KMS-11 (cell line): ENCODE measurements at regions not wholly inside any gene's neighbourhood (a gene's known extent, or its start where the extent isn't known, plus 50 kb on each side); places are given as distances from the start of the nearest gene placed in this dataset.

Experiments
- H2AFZ ChIP-seq: fragments of 200-600 bp; sonication (generic); 2 replicates; pipeline ENCODE4 v1.6.1; 2016; ENCODE audit warnings: antibody characterized with exemption, mixed run types, low read depth
- H3K27ac ChIP-seq: fragments of 200-600 bp; sonication (generic); 2 replicates; pipeline ENCODE4 v1.6.1; 2016; ENCODE audit warnings: mild to moderate bottlenecking, mixed run types
- H3K27me3 ChIP-seq: fragments of 200-600 bp; sonication (generic); 2 replicates; pipeline ENCODE4 v1.6.1; 2017; ENCODE audit warnings: mild to moderate bottlenecking, low read depth, mixed run types, moderate library complexity; ENCODE audit not compliant: insufficient read depth
- H3K36me3 ChIP-seq: fragments of 200-600 bp; sonication (generic); 2 replicates; pipeline ENCODE4 v1.6.1; 2017; ENCODE audit warnings: mild to moderate bottlenecking, mixed run types; ENCODE audit not compliant: insufficient read depth
- H3K4me1 ChIP-seq: fragments of 200-600 bp; sonication (generic); 2 replicates; pipeline ENCODE4 v1.6.1; 2016; ENCODE audit warnings: mild to moderate bottlenecking, low read depth, mixed run types; ENCODE audit not compliant: poor library complexity, severe bottlenecking
- H3K4me2 ChIP-seq: fragments of 200-600 bp; sonication (generic); 2 replicates; pipeline ENCODE4 v1.7.0; 2016; ENCODE audit warnings: mild to moderate bottlenecking, mixed run types
- H3K4me3 ChIP-seq: fragments of 200-600 bp; sonication (generic); IDR thresholded peaks from 2 replicates; pipeline ENCODE4 v1.6.1; 2017; ENCODE audit warnings: low read depth, low read length, mixed read lengths; ENCODE audit not compliant: insufficient read depth
- H3K79me2 ChIP-seq: fragments of 200-600 bp; sonication (generic); 2 replicates; pipeline ENCODE4 v1.6.1; 2016; ENCODE audit warnings: low read depth, mixed run types; ENCODE audit not compliant: insufficient read depth
- H3K9ac ChIP-seq: fragments of 200-600 bp; sonication (generic); 2 replicates; pipeline ENCODE4 v1.6.1; 2016; ENCODE audit warnings: mild to moderate bottlenecking, mixed run types
- H4K20me1 ChIP-seq: fragments of 200-600 bp; sonication (generic); 2 replicates; pipeline ENCODE4 v1.6.1; 2016; ENCODE audit warnings: mild to moderate bottlenecking, mixed run types; ENCODE audit not compliant: insufficient read depth
- CTCF ChIP-seq: fragments of 200-600 bp; sonication (generic); conservative IDR thresholded peaks from 2 replicates; pipeline ENCODE4 v1.6.1; 2017; ENCODE audit warnings: low read depth, mild to moderate bottlenecking, antibody characterized with exemption, low read length, moderate library complexity, mixed read lengths

- no peak overlapping the region for H3K4me2 ChIP-seq
- H2AFZ ChIP-seq, result no peak overlapping the region
- no peaks in the 10 kb centered on the region for H4K20me1 ChIP-seq
- TF ChIP-seq CTCF, result no peak
- no peak overlapping the region for H3K4me3 ChIP-seq
- H3K9ac ChIP-seq, result no peak overlapping the region
- no peaks in the 10 kb centered on the region for H3K79me2 ChIP-seq
- H3K27me3 ChIP-seq, result no peaks in the 10 kb centered on the region
- H3K27ac ChIP-seq, result no peak overlapping the region
- no peaks in the 10 kb centered on the region for H3K36me3 ChIP-seq
- no peaks in the 10 kb centered on the region for H3K4me1 ChIP-seq
These were observed 174.9 kb upstream of the KCNJ16 start for GRCh38 chr17:69900101-69900500.

- no peak overlapping the region for H2AFZ ChIP-seq
- H3K27ac ChIP-seq, result no peak overlapping the region
- no peak overlapping the region for H3K4me3 ChIP-seq
- TF ChIP-seq CTCF, result no peak
- no peaks in the 10 kb centered on the region for H3K27me3 ChIP-seq
- no peak overlapping the region for H3K9ac ChIP-seq
- no peaks in the 10 kb centered on the region for H4K20me1 ChIP-seq
- no peaks in the 10 kb centered on the region for H3K4me1 ChIP-seq
- no peaks in the 10 kb centered on the region for H3K79me2 ChIP-seq
- no peaks in the 10 kb centered on the region for H3K36me3 ChIP-seq
- no peak overlapping the region for H3K4me2 ChIP-seq
These were observed 174.2 kb upstream of the KCNJ16 start for GRCh38 chr17:69900829-69901228.

- Histone ChIP-seq H3K4me3 (no peak overlapping the region), H3K4me2 (no peak overlapping the region), H3K27me3 (no peaks in the 10 kb centered on the region), H3K9ac (no peak overlapping the region), H3K4me1 (no peaks in the 10 kb centered on the region), H3K27ac (no peak overlapping the region), H2AFZ (no peak overlapping the region), H3K36me3 (no peaks in the 10 kb centered on the region), H4K20me1 (no peaks in the 10 kb centered on the region), H3K79me2 (no peaks in the 10 kb centered on the region)
- TF ChIP-seq CTCF, result no peak
These were observed 168.7 kb upstream of the KCNJ16 start for GRCh38 chr17:69906306-69906705.

GRCh38 chr17:69907132-69907847, 167.7 kb upstream of the KCNJ16 start:
- Histone ChIP-seq H3K27me3 (no peaks in the 10 kb centered on the region), H2AFZ (no peak overlapping the region), H3K79me2 (no peaks in the 10 kb centered on the region), H3K36me3 (no peaks in the 10 kb centered on the region), H3K27ac (no peak overlapping the region), H3K4me1 (no peaks in the 10 kb centered on the region), H3K4me3 (no peak overlapping the region), H3K9ac (no peak overlapping the region), H4K20me1 (no peaks in the 10 kb centered on the region), H3K4me2 (no peak overlapping the region)
- TF ChIP-seq CTCF, result no peak
